ENCODE measurements at regions not wholly inside any gene's neighbourhood (a gene's known extent, or its start where the extent isn't known, plus 50 kb on each side); places are given as distances from the start of the nearest gene placed in this dataset.

DNA sequence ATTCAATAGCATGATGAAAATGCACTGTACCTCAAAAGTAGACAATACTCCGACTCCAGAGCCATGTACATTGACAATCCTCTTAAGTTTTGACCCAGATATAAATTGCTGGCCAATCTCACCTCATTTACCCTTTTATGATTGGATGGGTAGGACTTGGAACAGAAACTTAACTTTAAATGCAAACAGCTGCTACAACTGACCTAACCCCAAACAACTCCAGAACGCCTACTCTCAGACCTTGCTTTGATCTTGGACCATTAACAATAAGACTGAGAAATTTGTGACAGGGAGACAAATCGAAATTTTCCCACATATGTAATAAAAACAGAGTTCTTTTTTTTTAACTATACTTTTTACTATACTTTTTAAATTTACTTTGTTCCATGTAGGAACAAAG, 200.5 kb upstream of the MCHR2 start:
- H3K9me3 ChIP-seq = no peaks in the 10 kb centered on the region
- DNase-seq (no peak), ATAC-seq (no peak)
- no peak overlapping the region for H3K4me3 ChIP-seq
- H3K4me1 ChIP-seq = no peaks in the 10 kb centered on the region
- H3K36me3 ChIP-seq = no peaks in the 10 kb centered on the region
- H3K27ac ChIP-seq = no peak overlapping the region
- no peaks in the 10 kb centered on the region for H3K27me3 ChIP-seq
- TF ChIP-seq, protein P1, sequence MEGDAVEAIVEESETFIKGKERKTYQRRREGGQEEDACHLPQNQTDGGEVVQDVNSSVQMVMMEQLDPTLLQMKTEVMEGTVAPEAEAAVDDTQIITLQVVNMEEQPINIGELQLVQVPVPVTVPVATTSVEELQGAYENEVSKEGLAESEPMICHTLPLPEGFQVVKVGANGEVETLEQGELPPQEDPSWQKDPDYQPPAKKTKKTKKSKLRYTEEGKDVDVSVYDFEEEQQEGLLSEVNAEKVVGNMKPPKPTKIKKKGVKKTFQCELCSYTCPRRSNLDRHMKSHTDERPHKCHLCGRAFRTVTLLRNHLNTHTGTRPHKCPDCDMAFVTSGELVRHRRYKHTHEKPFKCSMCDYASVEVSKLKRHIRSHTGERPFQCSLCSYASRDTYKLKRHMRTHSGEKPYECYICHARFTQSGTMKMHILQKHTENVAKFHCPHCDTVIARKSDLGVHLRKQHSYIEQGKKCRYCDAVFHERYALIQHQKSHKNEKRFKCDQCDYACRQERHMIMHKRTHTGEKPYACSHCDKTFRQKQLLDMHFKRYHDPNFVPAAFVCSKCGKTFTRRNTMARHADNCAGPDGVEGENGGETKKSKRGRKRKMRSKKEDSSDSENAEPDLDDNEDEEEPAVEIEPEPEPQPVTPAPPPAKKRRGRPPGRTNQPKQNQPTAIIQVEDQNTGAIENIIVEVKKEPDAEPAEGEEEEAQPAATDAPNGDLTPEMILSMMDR (IDR thresholded peaks at IDR 0.05) = no peak
- intact Hi-C loops (cut with DNase I) = no loop called here

DNA sequence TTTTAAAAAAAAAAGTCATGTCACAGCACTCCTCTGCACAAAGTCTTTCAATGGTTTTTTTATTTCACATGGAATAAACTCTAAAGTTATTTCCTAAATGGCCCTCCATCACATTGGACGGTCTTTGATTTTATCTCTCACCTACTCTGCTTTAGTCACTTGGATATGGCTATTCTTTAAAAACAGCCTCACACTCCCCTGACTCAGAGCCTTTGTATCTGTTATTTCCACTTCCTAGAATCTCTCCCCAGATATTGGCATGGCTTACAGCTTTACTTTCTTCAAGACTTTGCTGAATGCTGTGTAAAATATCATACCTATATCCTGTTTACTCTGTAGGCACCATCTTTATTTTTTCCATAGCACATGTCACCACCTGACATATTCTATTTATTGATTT, 194.7 kb upstream of the MCHR2 start:
- TF ChIP-seq, protein P1 (IDR thresholded peaks at IDR 0.05) = no peak
- ATAC-seq (no peak), DNase-seq (no peak)
- H3K4me3 ChIP-seq = no peak overlapping the region
- H3K36me3 ChIP-seq = no peaks in the 10 kb centered on the region
- no peak overlapping the region for H3K27ac ChIP-seq
- H3K9me3 ChIP-seq = no peaks in the 10 kb centered on the region
- H3K27me3 ChIP-seq = peaks cover 5% of the 10 kb centered on the region
- intact Hi-C loops (cut with DNase I) = no loop called here
- no peaks in the 10 kb centered on the region for H3K4me1 ChIP-seq

DNA sequence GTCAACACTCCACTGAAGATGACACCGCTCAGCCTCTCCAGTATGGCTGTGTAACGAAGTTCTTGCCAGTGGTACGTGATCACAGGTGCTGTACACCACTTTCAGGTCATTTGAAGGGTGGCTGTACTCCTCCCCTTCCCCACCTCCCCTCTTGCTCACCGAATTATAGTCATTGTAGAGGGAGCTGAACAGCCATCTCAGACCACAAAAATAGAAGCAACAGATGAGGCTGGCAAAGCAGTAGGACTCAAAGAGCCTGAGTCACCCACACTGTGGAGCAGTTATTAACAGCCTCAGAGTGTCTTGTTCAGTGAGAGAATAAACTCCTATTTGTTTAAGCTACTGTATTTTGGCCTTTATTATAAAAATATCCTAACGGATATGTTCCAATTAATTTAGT, 192.5 kb upstream of the MCHR2 start:
- Histone ChIP-seq H3K27me3 (peaks cover 5% of the 10 kb centered on the region), H3K36me3 (no peaks in the 10 kb centered on the region), H3K4me3 (no peak overlapping the region), H3K27ac (no peak overlapping the region), H3K9me3 (no peaks in the 10 kb centered on the region), H3K4me1 (no peaks in the 10 kb centered on the region)
- TF ChIP-seq, protein P1 (IDR thresholded peaks at IDR 0.05) = no peak
- DNase-seq (no peak), ATAC-seq (no peak)
- intact Hi-C loops (cut with DNase I) = no loop called here

DNA sequence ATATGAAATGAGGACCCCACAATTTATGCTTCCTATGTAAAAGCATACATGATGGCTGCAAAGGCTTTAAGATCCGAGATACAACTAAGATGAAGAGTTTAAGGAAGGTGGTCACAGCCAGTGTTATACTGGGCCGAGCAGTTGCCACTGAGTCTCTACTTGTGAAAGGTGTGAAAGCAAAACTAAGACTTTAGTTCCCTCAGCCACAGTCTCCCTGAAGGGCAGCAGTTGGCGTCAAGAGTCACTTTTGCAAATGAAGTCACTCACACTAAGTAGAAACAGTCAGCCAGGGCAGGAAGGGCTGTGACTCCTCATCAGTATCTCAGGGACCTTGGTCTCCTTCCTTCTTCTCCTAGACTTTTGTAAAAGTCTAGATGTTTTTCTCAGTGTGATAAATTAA, 191.6 kb upstream of the MCHR2 start:
- H3K36me3 ChIP-seq = no peaks in the 10 kb centered on the region
- H3K27ac ChIP-seq = no peak overlapping the region
- H3K4me1 ChIP-seq = no peaks in the 10 kb centered on the region
- TF ChIP-seq, protein P1 (IDR thresholded peaks at IDR 0.05) = no peak
- no peak overlapping the region for H3K4me3 ChIP-seq
- ATAC-seq (no peak), DNase-seq (no peak)
- peaks cover 5% of the 10 kb centered on the region for H3K27me3 ChIP-seq
- intact Hi-C loops (cut with DNase I) = no loop called here
- H3K9me3 ChIP-seq = no peaks in the 10 kb centered on the region

DNA sequence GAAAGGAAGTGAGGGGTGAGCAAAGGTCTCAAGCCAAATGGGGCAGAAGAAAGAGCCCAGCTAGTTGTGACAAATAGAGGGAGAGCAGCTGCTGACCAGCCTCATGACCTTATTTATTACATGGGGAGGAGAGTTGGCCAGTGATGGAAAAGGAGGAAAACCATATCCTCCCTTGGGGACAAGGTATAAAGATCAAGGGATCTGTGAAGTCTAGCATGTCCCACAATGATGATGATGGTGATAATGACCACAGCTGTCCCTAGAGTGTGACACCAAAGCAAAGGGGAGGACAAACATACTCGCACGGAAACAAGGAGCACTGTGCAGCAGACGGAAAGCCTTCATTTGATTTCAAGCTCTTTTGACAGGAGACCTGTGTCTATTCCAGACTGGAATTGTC, 190.4 kb upstream of the MCHR2 start:
- intact Hi-C loops (cut with DNase I) = no loop called here
- Histone ChIP-seq H3K9me3 (no peaks in the 10 kb centered on the region), H3K36me3 (no peaks in the 10 kb centered on the region), H3K4me3 (no peak overlapping the region), H3K27ac (no peak overlapping the region), H3K4me1 (no peaks in the 10 kb centered on the region), H3K27me3 (peaks cover 5% of the 10 kb centered on the region)
- TF ChIP-seq, protein P1 (IDR thresholded peaks at IDR 0.05) = no peak
- DNase-seq (no peak), ATAC-seq (no peak)

DNA sequence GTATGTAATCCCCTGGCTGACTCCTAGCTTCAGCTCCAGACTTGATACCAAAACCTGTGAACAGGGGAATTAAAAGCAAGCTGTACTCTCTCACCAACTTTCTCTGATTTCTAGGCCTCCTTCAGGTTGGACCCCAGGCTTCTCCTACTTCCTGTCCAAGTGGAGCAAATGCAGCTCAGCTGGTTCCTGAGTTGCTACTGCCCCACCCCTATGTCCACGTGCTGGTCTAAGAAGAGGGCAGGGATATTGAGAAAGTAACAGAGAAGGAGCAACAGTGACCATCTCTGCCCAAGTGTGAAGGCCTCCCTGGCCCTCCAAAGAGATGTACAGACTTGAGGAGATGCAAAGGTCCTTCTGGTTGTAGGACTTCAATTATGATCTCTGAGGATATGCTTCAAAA, 188.3 kb upstream of the MCHR2 start:
- ATAC-seq (no peak), DNase-seq (no peak)
- TF ChIP-seq, protein P1 (IDR thresholded peaks at IDR 0.05) = no peak
- Histone ChIP-seq H3K27ac (no peak overlapping the region), H3K9me3 (no peaks in the 10 kb centered on the region), H3K27me3 (no peaks in the 10 kb centered on the region), H3K4me1 (peaks cover 6% of the 10 kb centered on the region), H3K36me3 (no peaks in the 10 kb centered on the region), H3K4me3 (no peak overlapping the region)
- intact Hi-C loops (cut with DNase I) = no loop called here
